ENCODE measurements at regions not wholly inside any gene's neighbourhood (a gene's known extent, or its start where the extent isn't known, plus 50 kb on each side); places are given as distances from the start of the nearest gene placed in this dataset.

GRCh38 chr10:121661451-121661851 lies 63.2 kb upstream of the FGFR2 start:
- no peak for DNase-seq (ENCODE audit: low spot score)

DNA sequence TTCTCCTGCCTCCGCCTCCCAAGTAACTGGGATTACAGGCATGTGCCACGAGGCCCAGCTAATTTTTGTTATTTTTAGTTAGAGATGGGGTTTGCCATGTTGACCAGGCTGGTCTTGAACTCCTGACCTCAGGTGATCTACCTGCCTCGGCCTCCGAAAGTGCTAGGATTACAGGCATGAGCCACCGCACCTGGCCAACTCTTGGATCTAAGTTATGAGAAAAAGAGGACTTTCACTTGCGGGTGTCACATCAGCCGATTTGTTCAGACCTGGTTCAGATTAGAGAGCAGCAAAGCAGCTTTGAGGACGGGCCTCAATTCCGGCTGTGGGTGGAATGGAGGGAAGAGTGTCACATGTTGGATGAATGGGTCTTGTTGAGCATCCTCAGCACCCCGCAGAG lies 61.0 kb upstream of the FGFR2 start:
- no peak for DNase-seq (ENCODE audit: low spot score)

DNA sequence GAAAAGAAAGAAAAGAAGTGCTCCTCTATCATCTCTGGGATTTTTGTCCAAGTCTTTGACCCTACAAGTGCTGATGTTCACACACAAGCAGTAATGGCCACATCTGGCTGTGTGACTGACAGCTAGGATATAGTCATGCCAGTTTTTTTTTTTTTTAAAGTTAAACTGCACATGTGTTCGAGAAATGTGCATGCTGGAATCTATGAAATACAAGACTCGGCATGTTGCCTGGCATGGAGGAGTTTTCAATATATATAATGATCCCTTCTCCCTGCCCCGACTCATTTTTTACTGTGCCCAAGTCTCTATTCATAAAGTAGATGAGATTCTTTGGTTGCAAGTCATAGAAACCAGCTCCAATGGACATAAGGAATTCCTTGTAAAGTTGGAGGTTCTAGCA lies 60.4 kb upstream of the FGFR2 start:
- DNase-seq (ENCODE audit: low spot score): no peak

GRCh38 chr10:121658111-121658510 lies 59.9 kb upstream of the FGFR2 start:
- DNase-seq (ENCODE audit: low spot score): no peak

DNA sequence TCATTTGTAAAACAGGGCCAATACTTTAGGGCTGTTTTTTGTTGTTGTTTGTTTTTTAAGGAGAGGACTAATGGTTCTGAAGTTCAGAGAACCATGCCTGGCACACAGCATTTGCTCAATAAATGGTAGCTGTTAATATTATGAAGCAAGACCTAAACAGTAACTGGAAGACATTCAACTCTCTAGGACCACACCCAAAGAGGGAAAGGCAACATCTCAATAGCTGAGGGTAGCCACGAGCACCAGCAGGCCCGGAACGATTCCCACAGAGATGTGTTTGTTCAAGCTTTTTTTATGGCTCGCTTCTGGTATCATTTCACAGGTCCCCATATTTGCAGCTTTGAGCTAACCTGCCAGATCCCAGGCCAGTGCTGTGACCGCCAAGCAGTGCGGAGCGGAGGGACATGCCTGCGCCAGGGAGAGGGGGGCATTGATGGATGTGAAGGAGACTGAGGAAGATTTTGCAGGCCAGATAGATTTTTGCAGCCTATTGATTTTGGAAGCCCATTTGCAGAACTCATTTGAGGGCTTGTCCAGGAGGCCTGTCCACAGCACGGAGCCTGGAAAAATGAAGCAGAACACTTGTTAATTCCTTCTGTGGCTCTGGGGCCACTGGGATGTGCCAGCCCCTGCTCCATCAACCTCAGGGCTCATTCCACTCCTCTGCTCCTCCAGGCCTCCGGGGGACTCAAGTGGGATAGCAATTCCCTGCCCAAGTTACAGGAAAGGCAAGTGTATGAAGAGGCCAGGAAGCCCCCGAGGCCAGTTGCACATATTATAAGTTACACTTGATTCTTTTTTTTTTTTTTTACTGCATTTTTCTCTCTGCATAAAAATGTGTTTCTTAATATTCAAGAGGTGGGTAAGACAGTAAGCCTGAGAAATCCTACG lies 57.3 kb upstream of the FGFR2 start:
- no peak for DNase-seq (ENCODE audit: low spot score)

DNA sequence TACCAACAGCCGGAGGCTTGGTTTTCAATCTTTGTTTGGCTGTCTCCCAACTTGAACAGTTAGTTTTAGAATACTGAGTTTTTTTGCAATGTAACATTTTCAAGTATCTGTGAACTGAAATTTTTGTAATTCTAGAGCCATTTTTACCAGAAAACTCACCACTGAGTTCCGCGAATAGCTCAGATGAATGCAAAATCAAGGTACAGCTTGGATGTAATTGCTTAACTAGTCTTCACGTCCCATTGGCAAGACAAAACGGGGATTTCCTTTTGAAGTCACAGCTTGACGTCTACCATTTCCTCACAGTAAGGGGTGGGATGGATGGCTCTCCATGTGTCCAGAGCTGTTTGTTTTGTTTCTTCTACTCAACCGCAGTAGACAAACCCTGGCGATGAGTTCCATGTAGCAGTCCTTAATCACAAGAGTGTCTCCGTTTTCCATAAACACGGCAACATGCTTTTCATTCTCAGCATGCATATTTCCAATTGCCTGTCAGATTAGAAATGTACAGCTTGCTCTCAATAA lies 55.8 kb upstream of the FGFR2 start:
- no peak for DNase-seq (ENCODE audit: low spot score)

GRCh38 chr10:121653608-121654007 lies 55.4 kb upstream of the FGFR2 start:
- no peak for DNase-seq (ENCODE audit: low spot score)

GRCh38 chr10:121648493-121648892 lies 50.2 kb upstream of the FGFR2 start:
- DNase-seq (ENCODE audit: low spot score): no peak

GRCh38 chr10:121648059-121648458 lies 49.8 kb upstream of the FGFR2 start:
- no peak for DNase-seq (ENCODE audit: low spot score)

Data from cerebellar cortex (tissue), 1 donor.